Frontal cortex (tissue), 3 donors: ENCODE measurements at regions not wholly inside any gene's neighbourhood (a gene's known extent, or its start where the extent isn't known, plus 50 kb on each side); places are given as distances from the start of the nearest gene placed in this dataset.

Experiments used
- DNase-seq, 2 donors: peaks; one replicate each; pipeline ENCODE4 v3.0.0; 2012; ENCODE audit warnings: low spot score in 2 of 2
- FAIRE-seq: peaks from 2 replicates; lab custom pipeline; 2012; peaks lifted over from hg19 to GRCh38; lab: Jason Lieb, UNC
- donor health status: control.
- donor health status: control.
- donor health status: control.

- no peak for DNase-seq
- FAIRE-seq = no peak
These were observed 165.6 kb upstream of the SERTAD2 start for GRCh38 chr2:64819361-64819760.

- DNase-seq = no peak
- FAIRE-seq = no peak
These were observed 166.3 kb upstream of the SERTAD2 start for GRCh38 chr2:64819774-64820688.

DNA sequence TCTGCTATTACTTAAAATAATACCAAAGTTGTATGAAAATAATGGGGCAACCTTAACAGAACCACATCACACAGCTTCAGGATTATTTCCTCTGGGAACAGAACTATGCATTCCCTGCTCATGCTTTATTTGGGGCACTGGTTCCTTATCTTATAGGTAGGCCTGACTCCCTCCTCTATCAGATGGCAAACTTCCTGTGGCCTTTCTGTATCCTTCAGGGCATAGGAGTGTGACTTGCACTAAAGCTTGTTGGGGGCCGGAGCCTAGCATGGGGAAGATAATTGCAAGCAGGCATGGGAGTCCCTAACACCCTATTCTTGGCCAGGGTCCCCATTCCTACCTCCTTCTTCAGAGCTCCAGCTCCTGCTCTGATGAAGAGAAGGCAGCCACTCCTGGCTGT is 167.2 kb upstream of the SERTAD2 start:
- no peak for FAIRE-seq

GRCh38 chr2:64823794-64824193 is 165.4 kb upstream of the SLC1A4 start:
- DNase-seq = no peak
- no peak for FAIRE-seq

More for the DNA sequence above, 167.2 kb upstream of the SERTAD2 start:
- no peak for DNase-seq

- DNase-seq (no peak), FAIRE-seq (no peak)
These were observed 163.2 kb upstream of the SLC1A4 start for GRCh38 chr2:64825831-64826491.

DNA sequence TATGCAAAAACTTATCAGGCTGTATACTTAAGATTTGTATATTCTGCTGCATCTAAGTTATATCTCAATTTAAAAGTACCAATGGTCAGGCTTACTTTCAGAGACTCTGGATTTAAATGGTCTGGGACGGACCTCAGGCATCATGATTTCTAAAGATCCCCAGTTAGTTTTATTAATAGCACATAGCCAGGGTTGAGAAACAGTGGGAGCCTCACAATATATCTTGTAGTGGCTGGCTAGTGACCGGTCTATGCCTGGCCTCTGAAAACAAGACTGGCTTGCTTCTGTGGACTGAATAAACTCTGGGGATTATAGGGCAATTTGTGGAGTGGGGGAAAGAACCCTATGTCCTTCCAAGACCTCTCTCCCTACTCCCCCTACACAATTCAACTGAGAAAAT is 162.5 kb upstream of the SLC1A4 start:
- FAIRE-seq = no peak
- DNase-seq = no peak

- DNase-seq = no peak
These were observed 160.9 kb upstream of the SLC1A4 start for GRCh38 chr2:64828261-64828660.

DNA sequence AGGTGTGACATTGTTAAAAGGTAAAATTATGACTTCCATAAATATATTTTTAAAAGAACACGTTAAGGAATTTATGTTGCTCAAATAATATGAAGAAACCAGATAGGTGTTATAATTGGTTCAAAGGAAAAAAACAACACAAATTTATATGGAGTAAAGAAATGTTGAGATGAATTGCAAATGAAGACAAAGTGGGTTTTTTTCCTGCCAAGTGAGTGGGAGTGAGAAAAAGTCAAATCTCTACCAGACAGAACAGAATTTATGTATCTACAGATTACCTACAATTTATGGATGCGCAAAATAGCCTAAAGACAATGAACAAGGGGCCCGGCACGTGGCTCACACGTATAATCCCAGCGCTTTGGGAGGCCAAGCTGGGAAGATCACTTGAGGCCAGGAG is 159.7 kb upstream of the SLC1A4 start:
- DNase-seq = no peak
- FAIRE-seq = no peak

More at GRCh38 chr2:64828261-64828660, 160.9 kb upstream of the SLC1A4 start:
- no peak for FAIRE-seq

- FAIRE-seq (no peak), DNase-seq (peak; percentile 50 to 53)
These were observed 157.8 kb upstream of the SLC1A4 start for GRCh38 chr2:64831134-64831976.

- DNase-seq (no peak), FAIRE-seq (no peak)
These were observed 157.2 kb upstream of the SLC1A4 start for GRCh38 chr2:64831977-64832328.

DNA sequence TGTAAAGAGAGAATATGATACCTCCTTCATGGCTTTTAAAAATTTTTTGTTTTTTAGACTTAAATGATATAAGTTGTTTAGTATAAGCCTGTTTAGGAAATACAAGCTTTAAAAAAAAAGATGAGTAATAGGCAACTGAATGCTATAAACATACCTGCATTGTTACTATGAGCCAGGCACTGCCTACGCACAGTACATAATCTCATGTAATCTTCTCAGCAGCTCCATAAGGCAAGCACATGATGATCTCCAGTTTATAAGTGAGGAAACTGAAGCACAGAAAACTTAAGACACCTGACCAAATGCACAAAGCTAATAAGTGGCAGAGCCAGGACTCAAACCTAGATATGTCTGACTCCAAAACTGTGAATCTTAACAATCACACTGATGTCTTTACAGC is 156.3 kb upstream of the SLC1A4 start:
- DNase-seq (no peak), FAIRE-seq (no peak)

- no peak for DNase-seq
- FAIRE-seq = no peak
These were observed 152.6 kb upstream of the SLC1A4 start for GRCh38 chr2:64836566-64836965.

GRCh38 chr2:64837116-64837731 is 152.0 kb upstream of the SLC1A4 start:
- FAIRE-seq = no peak
- no peak for DNase-seq

DNA sequence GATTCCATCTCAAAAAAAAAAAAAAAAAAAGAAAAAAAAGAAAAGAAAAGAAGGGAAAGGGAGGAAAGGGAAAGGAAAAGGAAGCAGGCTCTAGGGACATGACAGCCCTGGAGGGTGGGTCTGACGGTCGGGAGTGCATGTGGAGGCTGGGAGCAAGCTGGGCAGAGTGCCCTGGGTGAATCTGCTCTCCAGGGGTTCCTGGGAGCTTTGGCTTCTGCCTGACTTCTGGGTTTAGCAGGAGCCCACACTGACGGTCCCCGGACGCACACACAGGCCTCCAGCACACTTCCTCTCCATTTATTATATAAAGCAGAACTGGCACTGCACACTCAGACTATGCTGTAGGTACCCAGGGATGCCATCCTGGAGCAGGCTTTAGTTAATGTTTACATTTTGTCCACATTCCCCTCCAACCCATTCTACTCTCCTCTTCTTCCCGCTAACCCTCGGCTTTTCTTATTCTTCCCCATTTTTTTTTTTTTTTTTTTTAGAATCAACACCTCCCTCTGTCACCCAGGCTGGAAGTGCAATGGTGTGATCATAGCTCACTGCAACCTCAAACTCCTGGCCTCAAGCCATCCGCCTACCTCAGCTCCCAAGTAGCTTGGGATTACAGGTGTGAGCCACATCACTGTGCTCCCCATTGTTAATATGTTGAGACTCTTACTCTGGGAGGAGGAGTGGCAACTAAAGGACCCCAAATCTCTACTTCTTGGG is 151.1 kb upstream of the SLC1A4 start:
- FAIRE-seq (no peak), DNase-seq (no peak)

- FAIRE-seq = no peak
- no peak for DNase-seq
These were observed 150.4 kb upstream of the SLC1A4 start for GRCh38 chr2:64838817-64839216.

GRCh38 chr2:64839844-64840243 is 149.4 kb upstream of the SLC1A4 start:
- FAIRE-seq (no peak), DNase-seq (no peak)

- no peak for DNase-seq
- no peak for FAIRE-seq
These were observed 148.7 kb upstream of the SLC1A4 start for GRCh38 chr2:64840426-64840881.

GRCh38 chr2:64841461-64841860 is 147.7 kb upstream of the SLC1A4 start:
- no peak for FAIRE-seq
- DNase-seq = no peak

DNA sequence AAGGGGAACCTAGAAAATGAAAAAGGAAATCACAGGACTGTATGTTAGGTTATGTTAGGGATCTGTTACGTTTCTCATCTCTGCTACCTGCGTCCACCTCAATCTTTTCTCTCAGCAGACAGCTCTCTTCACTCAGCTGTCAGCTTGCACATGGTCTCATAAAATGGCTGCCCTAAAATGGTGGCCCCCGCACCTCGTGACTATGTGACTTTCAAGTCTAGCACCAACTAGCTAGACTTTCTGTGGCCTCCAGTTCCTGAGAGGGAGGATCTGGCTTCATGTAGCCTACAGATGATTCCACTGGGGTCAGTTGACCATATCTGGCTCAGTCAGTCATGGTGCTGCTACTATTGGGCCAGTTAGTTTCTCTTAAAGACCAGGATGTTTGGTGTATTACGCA is 147.2 kb upstream of the SLC1A4 start:
- FAIRE-seq = no peak
- no peak for DNase-seq
